ENCODE measurements at regions not wholly inside any gene's neighbourhood (a gene's known extent, or its start where the extent isn't known, plus 50 kb on each side); places are given as distances from the start of the nearest gene placed in this dataset.

DNA sequence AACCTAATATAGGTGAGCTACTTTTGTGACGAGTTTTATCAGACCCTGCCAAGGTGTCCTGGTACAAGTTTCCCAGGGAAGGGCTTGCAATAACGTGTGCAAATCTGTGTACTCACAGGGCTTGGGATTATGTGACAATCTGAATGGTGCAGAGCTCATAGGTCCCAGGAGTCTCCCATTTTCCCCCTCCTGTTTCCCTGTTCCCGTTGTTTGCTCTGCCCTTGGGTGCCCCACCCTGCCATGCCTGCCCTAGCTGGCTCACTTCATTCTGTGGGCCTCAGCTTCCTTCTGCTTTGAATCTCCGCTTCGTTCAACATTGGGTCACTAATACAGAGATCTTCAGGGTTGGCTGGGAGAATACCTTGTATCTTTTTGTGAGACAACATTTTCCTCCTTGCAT, 90.3 kb upstream of the HPF1 start (continued):
- TF ChIP-seq SP2 (IDR thresholded peaks at IDR 0.05; ENCODE audit: low read length): no peak
- TF ChIP-seq, protein P1, sequence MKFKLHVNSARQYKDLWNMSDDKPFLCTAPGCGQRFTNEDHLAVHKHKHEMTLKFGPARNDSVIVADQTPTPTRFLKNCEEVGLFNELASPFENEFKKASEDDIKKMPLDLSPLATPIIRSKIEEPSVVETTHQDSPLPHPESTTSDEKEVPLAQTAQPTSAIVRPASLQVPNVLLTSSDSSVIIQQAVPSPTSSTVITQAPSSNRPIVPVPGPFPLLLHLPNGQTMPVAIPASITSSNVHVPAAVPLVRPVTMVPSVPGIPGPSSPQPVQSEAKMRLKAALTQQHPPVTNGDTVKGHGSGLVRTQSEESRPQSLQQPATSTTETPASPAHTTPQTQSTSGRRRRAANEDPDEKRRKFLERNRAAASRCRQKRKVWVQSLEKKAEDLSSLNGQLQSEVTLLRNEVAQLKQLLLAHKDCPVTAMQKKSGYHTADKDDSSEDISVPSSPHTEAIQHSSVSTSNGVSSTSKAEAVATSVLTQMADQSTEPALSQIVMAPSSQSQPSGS (IDR thresholded peaks at IDR 0.05; ENCODE audit: low read length): no peak
- TF ChIP-seq SIN3A (conservative IDR thresholded peaks at IDR 0.05 in 1 of 2, IDR thresholded peaks at IDR 0.05 in 1 of 2; ENCODE audit: low read depth in 1 of 2, low read length in 2 of 2): no peak
- no peak for TF ChIP-seq SIRT6 (IDR thresholded peaks at IDR 0.05; ENCODE audit: low read length)

Measured in H1 (cell line).